Hepatocyte (in vitro differentiated cells): ENCODE measurements at regions not wholly inside any gene's neighbourhood (a gene's known extent, or its start where the extent isn't known, plus 50 kb on each side); places are given as distances from the start of the nearest gene placed in this dataset.

ENCODE experiments used
- DNase-seq: peaks from one replicate; pipeline ENCODE4 v3.0.0-alpha.2; 2016; ENCODE audit warnings: low spot score
- H2AFZ ChIP-seq: fragments of 200-600 bp; sonication (generic); 2 replicates; pipeline ENCODE4 v1.6.0; 2016; ENCODE audit warnings: antibody characterized with exemption, mild to moderate bottlenecking
- H3K27ac ChIP-seq: fragments of 200-600 bp; sonication (generic); 2 replicates; pipeline ENCODE4 v1.5.1; 2016; ENCODE audit warnings: mild to moderate bottlenecking
- H3K27me3 ChIP-seq: fragments of 200-600 bp; sonication (generic); 2 replicates; pipeline ENCODE4 v1.6.1; 2016
- H3K36me3 ChIP-seq: fragments of 200-600 bp; sonication (generic); replicated peaks from 2 replicates; pipeline ENCODE4 v1.5.1; 2016; ENCODE audit warnings: low read depth; ENCODE audit not compliant: insufficient read depth
- H3K4me1 ChIP-seq: fragments of 200-600 bp; sonication (generic); 2 replicates; pipeline ENCODE4 v1.5.1; 2016; ENCODE audit warnings: mild to moderate bottlenecking, moderate library complexity; ENCODE audit not compliant: insufficient read depth
- H3K4me2 ChIP-seq: fragments of 200-600 bp; sonication (generic); 2 replicates; pipeline ENCODE4 v1.6.0; 2016
- H3K4me3 ChIP-seq: fragments of 200-600 bp; sonication (generic); 2 replicates; pipeline ENCODE4 v1.5.1; 2016; ENCODE audit warnings: mild to moderate bottlenecking
- H3K79me2 ChIP-seq: fragments of 200-600 bp; sonication (generic); 2 replicates; pipeline ENCODE4 v1.6.0; 2017; ENCODE audit warnings: mild to moderate bottlenecking
- H3K9me2 ChIP-seq: fragments of 200-600 bp; sonication (generic); replicated peaks from 2 replicates; pipeline ENCODE4 v1.6.0; 2017; ENCODE audit warnings: mild to moderate bottlenecking; ENCODE audit not compliant: insufficient read depth
- H3K9me3 ChIP-seq: fragments of 200-600 bp; sonication (generic); 2 replicates; pipeline ENCODE4 v1.5.1; 2016; ENCODE audit warnings: low read depth, mild to moderate bottlenecking
- H4K20me1 ChIP-seq: fragments of 200-600 bp; sonication (generic); 2 replicates; pipeline ENCODE4 v1.6.0; 2016; ENCODE audit warnings: mild to moderate bottlenecking; ENCODE audit not compliant: insufficient read depth, poor library complexity, severe bottlenecking
- EZH2 ChIP-seq: fragments of 200-600 bp; sonication (generic); IDR thresholded peaks from 2 replicates; pipeline ENCODE4 v1.6.1; 2016; ENCODE audit warnings: antibody characterized with exemption, mild to moderate bottlenecking, borderline replicate concordance
- EZH2phosphoT487 ChIP-seq: fragments of 200-600 bp; sonication (generic); IDR thresholded peaks from one replicate; pipeline ENCODE4 v1.6.1; 2018; ENCODE audit warnings: antibody characterized with exemption, mild to moderate bottlenecking, low read depth, moderate library complexity; ENCODE audit not compliant: unreplicated experiment, severe bottlenecking
- WGBS: methylation state at CpG from one replicate; pipeline ENCODE4 v1.1.6; 2016; ENCODE audit warnings: low lambda C conversion rate; ENCODE audit errors: missing lambda C conversion rate; 5-methylcytosine and 5-hydroxymethylcytosine counted together
- TF ChIP-seq, protein P1 (sequence below): fragments of 200-600 bp; sonication (generic); IDR thresholded peaks from 2 replicates; pipeline ENCODE4 v1.5.1; 2016; ENCODE audit warnings: antibody characterized with exemption, mild to moderate bottlenecking; ENCODE audit not compliant: poor library complexity

DNA sequence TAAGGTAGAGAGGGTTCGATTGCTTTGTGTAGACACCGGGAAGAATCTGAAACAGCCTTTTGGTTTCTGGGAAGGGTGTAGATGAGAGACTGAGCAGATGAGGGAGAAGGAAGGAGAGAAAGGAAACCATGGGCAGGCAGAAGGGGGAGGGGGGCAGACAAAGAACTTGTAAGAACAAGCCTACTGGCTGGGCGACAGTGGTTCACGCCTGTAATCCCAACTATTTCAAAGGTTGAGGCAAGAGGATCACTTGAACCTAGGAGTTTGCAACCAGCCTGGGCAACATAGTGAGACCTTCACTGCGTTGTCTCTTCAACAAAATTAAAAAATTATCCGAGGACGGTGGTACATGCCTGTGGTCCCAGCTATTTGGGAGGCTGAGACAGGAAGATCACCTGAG, 106.2 kb downstream of the TM2D1 start:
- Histone ChIP-seq H3K79me2 (no peaks in the 10 kb centered on the region), H3K27me3 (no peaks in the 10 kb centered on the region), H3K4me2 (no peak overlapping the region), H3K36me3 (no peaks in the 10 kb centered on the region), H3K9me2 (no peaks in the 10 kb centered on the region), H3K4me1 (no peaks in the 10 kb centered on the region), H3K4me3 (no peak overlapping the region), H3K27ac (no peak overlapping the region), H4K20me1 (no peaks in the 10 kb centered on the region), H2AFZ (no peak overlapping the region), H3K9me3 (no peaks in the 10 kb centered on the region)
- 94% methylated on average over 7 of the region's 7 CpGs for WGBS
- no peak for DNase-seq
- TF ChIP-seq EZH2 (no peak), EZH2phosphoT487 (no peak)
- TF ChIP-seq, protein P1, sequence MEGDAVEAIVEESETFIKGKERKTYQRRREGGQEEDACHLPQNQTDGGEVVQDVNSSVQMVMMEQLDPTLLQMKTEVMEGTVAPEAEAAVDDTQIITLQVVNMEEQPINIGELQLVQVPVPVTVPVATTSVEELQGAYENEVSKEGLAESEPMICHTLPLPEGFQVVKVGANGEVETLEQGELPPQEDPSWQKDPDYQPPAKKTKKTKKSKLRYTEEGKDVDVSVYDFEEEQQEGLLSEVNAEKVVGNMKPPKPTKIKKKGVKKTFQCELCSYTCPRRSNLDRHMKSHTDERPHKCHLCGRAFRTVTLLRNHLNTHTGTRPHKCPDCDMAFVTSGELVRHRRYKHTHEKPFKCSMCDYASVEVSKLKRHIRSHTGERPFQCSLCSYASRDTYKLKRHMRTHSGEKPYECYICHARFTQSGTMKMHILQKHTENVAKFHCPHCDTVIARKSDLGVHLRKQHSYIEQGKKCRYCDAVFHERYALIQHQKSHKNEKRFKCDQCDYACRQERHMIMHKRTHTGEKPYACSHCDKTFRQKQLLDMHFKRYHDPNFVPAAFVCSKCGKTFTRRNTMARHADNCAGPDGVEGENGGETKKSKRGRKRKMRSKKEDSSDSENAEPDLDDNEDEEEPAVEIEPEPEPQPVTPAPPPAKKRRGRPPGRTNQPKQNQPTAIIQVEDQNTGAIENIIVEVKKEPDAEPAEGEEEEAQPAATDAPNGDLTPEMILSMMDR = no peak

DNA sequence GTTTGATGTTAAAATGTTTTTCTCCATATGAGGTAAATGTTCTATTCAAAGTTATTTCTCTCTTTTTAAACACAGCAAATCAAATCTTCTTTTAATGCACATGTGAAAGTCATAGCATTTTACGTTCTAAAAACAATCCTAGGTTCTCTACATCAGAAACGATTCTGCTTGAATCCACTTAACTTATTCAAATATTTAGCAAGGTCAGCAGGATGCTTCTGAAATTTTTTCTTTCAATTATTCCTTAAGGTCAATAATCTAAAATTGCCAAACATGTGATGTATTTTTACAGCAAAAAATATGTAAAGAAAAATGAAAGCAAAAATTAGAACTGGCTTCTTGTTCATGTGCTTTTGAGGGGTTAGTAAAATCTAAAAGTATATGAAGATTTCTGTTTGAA, 106.7 kb downstream of the TM2D1 start:
- Histone ChIP-seq H3K4me2 (no peak overlapping the region), H3K27ac (no peak overlapping the region), H2AFZ (no peak overlapping the region), H3K9me2 (no peaks in the 10 kb centered on the region), H3K79me2 (no peaks in the 10 kb centered on the region), H3K4me3 (no peak overlapping the region), H3K36me3 (no peaks in the 10 kb centered on the region), H3K9me3 (no peaks in the 10 kb centered on the region), H3K4me1 (no peaks in the 10 kb centered on the region), H4K20me1 (no peaks in the 10 kb centered on the region), H3K27me3 (no peaks in the 10 kb centered on the region)
- WGBS = 90% methylated on average over 2 of the region's 2 CpGs
- no peak for TF ChIP-seq EZH2
- no peak for TF ChIP-seq EZH2phosphoT487
- TF ChIP-seq, protein P1 = no peak
- DNase-seq = no peak

DNA sequence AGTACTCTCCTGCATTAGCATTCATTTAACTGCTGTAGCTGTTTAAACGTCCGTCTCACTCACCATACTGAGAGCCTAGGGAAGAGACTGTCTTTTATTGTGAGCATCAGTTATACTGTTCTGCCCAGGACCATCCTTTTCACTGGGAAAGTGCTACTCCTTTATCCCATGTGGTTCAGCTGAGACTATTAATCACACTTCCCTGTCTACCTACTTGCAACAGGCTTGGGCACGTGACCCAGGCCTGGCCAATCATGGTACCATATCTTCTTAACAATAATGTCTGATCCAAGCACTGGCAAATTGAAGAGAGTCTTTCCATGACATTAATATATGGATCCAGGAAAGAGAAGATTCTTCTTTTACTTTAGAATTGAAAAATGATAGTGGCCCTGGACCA, 108.1 kb downstream of the TM2D1 start:
- TF ChIP-seq EZH2phosphoT487 (no peak), EZH2 (no peak)
- TF ChIP-seq, protein P1 = no peak
- no peaks in the 10 kb centered on the region for H3K79me2 ChIP-seq
- DNase-seq = no peak
- H3K36me3 ChIP-seq = no peaks in the 10 kb centered on the region
- no peaks in the 10 kb centered on the region for H3K9me3 ChIP-seq
- 89% methylated on average over 3 of the region's 3 CpGs for WGBS
- H3K9me2 ChIP-seq = no peaks in the 10 kb centered on the region
- H3K4me1 ChIP-seq = no peaks in the 10 kb centered on the region
- no peak overlapping the region for H2AFZ ChIP-seq
- no peaks in the 10 kb centered on the region for H4K20me1 ChIP-seq
- no peak overlapping the region for H3K27ac ChIP-seq
- no peaks in the 10 kb centered on the region for H3K27me3 ChIP-seq
- H3K4me3 ChIP-seq = no peak overlapping the region
- no peak overlapping the region for H3K4me2 ChIP-seq

DNA sequence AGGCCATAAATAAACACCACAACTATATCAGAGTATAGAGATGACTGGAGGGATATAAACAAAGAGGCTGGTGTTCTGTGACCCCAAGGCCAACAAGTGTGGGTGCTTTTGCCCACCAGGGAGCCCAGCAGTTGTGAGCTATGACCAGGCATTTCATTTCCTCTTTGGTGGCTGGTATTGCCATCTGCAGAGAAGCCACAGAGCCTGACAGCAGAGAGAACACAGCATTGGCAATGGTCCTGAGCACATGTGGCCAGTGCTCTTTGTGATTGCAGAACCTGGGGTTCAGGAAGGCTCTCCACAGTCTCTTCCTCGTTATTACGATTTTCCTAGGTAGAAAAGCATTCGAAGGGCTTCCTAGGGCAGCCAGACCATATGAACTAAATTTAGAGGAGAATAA, 112.3 kb downstream of the TM2D1 start:
- Histone ChIP-seq H3K4me2 (no peak overlapping the region), H3K27ac (no peak overlapping the region), H2AFZ (no peak overlapping the region), H4K20me1 (no peaks in the 10 kb centered on the region), H3K4me1 (no peaks in the 10 kb centered on the region), H3K9me2 (no peaks in the 10 kb centered on the region), H3K27me3 (no peaks in the 10 kb centered on the region), H3K9me3 (no peaks in the 10 kb centered on the region), H3K36me3 (no peaks in the 10 kb centered on the region), H3K79me2 (no peaks in the 10 kb centered on the region), H3K4me3 (no peak overlapping the region)
- TF ChIP-seq EZH2 (no peak), EZH2phosphoT487 (no peak)
- TF ChIP-seq, protein P1 = no peak
- WGBS = 91% methylated on average over 3 of the region's 3 CpGs
- no peak for DNase-seq
